ENCODE measurements at regions not wholly inside any gene's neighbourhood (a gene's known extent, or its start where the extent isn't known, plus 50 kb on each side); places are given as distances from the start of the nearest gene placed in this dataset.
"Not testable (repeated sequence)": the region's sequence is repeated elsewhere in the genome, so short reads cannot be mapped to it uniquely, and the experiment has no call there.

DNA sequence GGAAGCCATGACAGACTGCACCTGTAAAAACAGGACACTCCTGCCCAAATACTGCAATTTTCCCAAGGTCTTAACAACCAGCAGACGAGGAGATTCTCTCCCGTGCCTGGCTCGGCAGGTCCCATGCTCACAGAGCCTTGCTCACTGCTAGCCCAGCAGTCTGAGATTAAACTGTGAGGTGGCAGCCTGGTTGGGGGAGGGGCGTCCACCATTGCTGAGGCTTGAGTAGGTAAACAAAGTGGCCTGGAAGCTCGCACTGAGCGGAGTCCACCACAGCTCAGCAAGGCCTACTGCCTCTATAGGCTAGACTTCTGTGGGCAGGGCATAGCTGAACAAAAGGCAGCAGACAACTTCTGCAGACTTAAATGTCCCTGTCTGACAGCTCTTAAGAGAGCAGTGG is 80.3 kb downstream of the ANXA5 start:
- DNase-seq = not testable (repeated sequence)

DNA sequence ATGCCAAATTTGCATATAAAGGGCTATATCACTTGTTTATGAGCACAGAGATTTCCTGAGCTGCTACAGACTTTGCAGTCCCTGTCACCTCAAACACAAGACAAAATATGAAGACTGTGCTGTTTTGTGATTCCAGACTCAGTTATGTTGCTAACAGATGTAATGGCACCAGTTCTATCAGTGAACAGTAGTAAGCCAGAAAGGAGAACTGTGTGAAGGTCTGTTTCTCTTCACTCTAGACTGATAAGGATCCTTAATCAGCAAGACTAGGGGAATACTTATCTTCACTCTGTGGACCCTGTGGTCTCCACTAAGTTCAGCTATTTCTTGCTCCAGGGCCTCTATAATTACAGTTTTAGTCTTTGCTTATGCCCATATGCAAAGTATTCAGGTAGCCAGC is 82.7 kb downstream of the ANXA5 start:
- no peak for DNase-seq

DNA sequence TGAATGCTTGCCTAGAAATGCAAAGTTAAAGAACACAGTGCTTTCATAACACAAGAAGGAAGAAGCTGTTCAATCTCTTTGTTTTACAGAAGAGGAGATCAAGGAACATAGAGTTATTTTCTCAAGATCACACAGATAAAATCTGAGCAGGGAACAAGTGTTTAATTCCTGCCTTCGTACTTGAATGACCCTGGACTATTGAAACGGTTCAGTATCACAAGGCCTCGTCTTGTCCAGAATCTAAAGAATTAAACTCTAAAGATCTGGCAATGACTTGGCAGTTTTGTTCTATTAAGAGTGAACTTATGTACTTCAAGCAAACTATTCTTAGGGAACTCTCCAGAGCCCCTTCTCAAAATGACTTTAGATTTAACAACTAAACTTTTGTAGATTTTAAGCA is 97.7 kb downstream of the ANXA5 start:
- DNase-seq = no peak

DNA sequence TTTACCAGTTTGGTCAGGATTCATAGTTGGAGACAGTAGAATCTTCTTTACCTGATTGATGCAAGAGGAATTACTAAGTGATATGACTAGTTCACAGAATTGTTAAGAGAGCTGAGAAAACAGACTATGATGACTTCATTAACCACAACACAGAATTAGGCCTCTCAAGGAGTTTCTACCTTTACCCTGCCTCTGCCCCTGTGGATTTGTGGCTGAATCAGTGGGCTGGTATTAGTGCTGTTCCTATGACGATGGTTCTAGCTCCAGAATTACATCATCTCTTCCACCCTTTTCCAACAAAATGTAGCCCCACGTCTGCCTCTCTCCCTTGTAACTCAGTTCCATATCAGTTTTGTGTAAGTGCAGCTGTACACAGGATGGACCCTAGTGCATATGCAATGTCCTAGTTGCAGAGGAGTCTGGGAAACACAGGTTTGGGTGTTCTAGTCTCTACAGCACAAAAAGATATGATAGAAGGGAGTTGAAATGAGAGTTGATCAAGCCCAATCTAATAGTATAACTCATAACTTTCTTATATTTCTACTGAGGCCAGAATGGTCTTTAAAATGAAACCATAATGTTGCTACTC is 99.3 kb downstream of the ANXA5 start:
- DNase-seq = peak; percentile 19

DNA sequence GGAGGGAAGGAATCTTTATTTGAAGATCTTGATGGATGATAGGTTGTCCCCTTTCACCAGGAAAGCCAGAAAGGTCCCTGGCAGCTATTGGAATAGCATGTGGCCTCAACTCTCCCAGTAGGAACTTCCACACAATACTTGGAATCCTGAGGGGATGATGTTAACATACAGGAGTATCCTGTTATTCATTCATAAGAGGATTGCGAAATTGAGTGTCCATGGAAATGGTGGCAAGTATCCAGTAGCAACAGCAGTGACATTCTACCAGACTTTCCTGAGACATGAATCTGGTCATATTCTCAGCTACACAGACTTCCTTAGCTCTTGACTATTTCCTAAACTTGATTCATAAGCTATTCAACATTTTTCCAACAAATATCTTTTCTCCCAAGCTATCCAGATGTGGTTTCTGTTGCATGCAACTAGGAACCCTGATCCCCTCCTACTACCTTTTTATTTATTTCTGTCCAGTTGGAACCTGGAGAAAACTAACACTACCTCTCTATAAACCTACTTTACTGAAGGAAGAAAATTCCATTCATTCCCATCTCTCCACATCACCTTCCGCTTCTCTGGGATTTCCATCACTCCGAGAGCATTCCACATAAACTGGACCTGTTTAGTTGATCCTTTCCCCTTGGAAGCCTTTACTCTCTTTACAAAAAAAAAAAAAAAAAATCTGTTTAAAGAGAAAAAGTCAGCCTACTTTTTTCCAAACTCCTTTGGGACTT is 101.8 kb downstream of the ANXA5 start:
- DNase-seq = peak; percentile 33

DNA sequence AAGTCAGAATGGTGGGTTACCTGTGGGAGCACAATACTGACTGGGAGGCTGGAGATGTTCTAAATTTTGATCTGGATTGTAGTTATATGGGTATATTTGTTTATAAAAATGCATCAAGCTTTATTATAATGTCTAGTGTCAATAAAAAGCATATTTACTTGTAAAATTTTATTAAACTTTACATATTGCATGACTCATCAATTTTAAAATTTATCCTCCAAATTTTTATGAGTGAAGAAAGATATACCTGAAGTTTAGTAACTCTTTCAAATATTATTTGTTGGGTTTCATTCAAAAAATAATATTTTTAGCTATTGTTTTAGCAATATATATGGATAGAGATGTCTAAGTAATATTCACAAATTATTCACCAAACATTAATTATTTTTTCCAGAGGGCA is 103.0 kb downstream of the ANXA5 start:
- DNase-seq = no peak

DNA sequence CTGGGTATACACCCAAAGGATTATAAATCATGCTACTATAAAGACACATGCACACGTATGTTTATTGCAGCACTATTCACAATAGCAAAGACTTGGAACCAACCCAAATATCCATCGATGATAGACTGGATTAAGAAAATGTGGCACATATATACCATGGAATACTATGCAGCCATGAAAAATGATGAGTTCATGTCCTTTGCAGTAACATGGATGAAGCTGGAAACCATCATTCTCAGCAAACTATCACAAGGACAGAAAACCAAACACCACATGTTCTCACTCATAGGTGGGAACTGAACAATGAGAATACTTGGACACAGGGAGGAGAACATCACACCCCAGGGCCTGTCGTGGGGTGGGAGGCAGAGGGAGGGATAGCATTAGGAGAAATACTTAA is 104.5 kb downstream of the ANXA5 start:
- not testable (repeated sequence) for DNase-seq

DNA sequence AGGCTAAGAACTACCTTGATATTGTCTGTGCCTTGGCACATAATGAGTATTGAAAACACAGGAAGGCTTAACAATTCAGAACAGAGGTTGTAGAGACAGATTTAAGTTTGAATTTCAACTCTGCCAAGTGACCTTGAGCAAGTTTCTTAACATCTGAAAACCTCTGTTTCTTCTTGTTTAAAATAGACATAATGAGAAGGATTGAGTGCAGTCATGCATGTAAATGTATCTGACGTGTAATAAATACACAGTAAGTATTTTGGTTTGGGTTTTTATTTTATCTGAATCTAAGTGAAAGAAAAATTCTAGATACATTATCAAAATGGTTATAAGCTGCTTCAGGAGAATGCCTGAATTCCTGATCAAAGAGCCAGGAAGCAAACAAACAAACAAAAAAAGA is 111.9 kb downstream of the ANXA5 start:
- no peak for DNase-seq

DNA sequence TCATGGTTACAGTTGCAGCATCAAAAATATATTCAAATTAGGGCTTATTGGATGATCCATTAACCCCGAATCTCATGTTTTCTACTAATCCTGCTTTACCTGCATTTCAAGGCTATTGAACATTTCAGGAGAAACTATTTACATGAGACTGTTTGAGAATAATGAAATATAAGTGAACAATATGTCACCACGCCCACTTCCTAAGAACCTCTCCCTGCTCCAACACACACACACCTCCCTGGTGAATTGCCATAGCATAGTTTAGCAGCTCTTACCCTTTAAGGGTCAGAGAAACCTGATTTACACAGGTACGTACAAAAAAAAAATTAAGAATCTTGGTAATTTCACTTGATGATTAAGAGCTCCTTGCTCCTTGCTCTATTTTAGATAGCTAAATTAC is 113.4 kb downstream of the ANXA5 start:
- DNase-seq = no peak

DNA sequence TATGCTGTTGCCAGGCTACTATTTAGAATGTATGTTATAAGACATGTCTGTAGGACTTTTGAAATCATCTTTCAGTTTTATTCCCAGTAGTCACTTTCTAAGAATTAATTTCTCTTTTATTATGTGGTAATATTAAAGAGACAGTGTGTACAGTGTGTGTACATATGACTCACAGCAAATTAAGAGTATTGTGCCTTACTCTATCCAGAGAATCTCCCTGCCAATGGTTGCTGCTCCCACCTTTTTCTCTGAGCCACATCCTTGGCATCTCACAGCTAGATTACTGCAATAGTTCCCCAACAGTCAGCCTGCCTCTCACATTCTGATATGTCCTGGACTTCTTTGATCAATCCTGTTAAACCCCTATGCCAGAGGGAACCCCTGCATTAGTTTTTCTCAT is 114.5 kb downstream of the ANXA5 start:
- DNase-seq = no peak

DNA sequence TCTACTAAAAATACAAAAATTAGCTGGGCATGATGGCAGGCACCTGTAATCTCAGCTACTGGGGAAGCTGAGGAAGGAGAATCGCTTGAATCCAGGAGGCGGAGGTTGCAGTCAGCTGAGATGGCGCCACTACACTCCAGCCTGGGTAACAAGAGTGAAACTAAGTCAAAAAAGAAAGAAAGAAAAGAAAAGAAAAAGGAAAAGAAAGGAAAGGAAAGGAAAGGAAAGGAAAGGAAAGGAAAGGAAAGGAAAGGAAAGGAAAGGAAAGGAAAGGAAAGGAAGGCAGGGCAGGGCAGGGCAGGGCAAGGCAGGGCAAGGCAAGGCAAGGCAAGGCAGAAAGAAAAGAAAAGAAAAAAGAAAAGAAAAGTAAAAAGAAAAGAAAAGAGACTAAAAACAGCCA is 121.4 kb downstream of the ANXA5 start:
- DNase-seq = not testable (repeated sequence)

DNA sequence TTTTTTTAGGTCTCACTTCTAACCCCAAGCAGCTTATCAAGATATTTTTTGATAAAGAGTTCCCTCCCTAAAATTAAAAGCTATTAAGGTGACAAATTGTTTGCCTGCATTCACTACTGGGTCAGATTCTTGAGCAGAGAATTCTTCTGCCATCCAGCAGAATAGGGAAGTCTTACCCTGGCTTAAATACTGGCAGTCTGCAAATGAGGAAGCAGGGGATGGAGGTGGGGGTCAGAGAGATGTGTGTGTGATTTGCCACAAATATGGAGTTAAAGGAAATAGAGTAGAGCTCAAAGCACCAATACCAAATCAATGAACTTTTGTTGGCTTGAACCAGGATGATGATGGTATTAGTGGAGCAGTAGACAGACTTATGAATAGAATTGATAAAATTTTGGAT is 122.2 kb downstream of the ANXA5 start:
- DNase-seq = no peak

DNA sequence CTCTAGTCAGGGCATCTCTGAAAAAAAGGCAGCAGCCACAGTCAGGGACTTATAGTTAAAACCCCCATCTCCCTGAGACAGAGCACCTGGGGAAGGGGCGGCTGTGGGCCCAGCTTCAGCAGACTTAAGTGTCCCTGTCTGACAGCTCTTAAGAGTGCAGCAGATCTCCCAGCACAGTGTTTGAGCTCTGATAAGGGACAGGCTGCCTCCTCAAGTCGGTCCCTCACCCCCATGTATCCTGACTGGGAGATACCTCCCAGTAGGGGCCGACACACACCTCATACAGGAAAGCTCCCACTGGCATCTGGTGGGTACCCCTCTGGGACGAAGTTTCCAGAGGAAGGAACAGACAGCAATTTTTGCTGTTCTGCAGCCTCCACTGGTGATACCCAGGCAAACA is 129.0 kb downstream of the ANXA5 start:
- no peak for DNase-seq

DNA sequence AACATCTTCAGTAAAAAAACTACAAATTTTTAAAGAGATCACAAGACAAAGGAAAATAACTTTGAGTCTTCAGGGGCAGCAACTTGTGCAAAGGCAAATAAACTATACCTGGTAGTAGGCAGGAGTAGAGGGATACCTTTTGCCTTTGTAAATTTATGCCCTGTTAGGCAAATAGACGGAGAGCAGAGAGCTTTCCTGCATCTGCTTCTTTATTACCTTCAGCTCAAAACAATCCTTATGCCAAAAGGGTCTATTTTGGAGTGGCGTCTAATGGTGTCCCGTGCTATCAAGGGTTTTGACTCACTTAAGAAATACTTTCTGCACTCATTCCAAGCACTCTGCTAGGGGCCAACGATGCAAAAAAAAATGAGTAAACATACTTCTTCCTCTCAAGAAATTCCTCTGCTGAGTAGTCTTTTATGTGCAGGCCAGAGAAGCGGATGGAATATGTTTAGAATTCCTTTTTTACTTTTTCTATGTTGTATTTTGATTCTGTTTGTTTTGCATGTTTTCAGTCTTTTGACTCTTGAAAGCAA is 131.9 kb downstream of the ANXA5 start:
- DNase-seq = no peak

DNA sequence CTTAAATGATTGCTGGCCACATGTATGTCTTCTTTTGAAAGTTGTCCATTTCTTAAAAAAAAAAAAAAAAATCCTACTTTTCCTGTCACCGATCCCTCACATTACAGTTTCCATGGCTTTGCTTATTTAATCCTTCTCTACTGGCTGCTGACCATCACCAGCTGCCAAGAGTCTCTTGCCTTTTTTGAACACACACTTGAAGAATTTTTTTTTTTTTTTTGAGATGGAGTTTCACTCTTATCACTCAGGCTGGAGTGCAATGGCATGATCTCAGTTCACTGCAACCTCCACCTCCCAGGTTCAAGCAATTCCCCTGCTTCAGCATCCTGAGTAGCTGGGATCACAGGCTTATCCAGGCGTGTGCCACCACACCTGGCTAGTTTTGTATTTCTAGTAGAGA is 134.0 kb downstream of the ANXA5 start:
- DNase-seq = no peak

DNA sequence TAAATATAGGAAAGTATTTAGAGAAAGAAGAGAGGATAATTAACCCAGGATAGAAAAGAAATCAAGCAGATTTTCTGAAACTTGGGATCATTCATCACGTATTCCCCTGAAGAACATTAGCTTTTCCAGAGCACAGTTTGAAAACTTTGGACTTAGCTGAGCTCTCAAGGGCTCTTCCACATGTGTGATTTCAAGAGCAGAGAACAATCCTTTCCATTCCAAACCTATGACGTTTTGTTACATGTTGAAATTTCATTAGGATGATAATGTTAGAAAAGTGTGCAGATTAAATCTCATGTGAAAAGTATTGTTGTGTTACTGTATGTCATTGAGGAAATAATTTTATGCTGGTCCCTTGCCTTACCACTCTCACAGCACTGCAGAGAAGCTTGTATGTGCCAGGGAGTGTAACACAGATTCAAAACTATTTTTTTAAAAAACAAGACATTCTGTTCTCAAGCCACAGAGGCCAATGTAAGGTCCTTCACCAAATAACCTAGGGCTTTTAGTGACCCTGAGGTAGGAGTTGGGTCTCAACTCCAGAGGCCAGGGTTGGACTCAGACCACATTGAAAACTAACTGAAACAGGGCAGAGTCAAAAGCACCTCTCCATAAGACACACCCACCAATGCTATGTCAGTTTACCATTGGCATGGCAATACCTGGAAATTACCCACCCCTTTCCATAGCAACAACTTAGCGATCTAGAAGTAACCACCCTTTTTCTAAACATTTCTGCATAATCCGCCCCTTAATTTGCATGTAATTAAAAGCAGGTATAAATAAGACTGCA is 141.3 kb downstream of the ANXA5 start:
- no peak for DNase-seq

DNA sequence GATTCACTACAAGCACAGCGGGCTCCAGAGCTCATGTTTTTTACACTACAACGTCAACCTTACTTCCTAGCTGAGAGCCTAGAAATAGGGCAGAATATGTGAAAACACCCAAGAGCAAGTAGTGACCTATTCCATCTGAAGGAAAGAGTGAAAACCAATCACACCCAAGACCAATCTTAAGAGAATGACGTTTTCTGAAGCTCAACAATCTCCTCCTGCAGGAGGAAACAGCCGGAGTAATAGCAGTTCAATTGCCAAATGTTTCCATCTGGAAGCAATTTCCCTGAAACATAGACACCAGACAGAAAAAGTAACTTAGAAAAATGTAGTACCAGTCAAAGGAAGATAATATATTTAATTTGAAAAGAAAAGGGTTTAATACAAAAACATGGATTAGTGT is 142.4 kb downstream of the ANXA5 start:
- DNase-seq = no peak

DNA sequence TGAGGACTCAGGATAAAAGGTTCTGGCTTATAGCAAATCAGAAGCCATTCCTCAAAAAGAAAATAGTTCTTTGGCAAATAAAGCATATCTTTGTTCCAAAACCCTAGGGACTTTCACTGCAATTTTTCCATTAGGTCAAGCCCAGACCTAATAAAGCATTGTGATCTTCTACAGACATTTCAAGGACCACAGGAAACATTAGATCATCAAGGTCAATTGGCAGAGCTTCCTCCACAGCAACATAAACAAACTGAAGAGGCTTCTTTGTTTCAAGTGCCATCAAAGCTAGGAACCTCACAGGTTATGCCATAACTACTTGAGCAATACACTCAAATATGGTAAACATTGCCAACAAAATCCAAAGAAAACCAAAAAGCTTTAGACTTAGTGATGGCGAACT is 144.9 kb downstream of the ANXA5 start:
- DNase-seq = peak; percentile 4

DNA sequence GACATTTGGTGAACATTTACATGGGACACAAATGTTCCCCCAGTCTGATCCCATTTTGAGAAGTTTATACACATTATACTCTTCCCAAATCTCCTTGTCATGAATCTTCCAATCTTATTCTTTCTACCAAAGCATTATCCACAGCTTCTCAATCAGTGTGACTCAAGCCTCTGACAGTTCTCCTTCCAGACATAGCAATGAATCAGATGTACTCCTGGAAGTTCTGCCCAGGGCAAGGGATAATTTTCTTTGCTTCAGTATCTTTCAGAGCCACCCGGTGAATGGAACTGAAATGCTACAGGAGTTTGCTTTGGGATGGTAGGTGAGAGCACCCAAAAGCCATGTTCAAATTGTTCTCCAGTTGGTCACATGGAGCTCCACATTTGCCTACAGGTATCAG is 145.5 kb downstream of the ANXA5 start:
- DNase-seq = no peak

DNA sequence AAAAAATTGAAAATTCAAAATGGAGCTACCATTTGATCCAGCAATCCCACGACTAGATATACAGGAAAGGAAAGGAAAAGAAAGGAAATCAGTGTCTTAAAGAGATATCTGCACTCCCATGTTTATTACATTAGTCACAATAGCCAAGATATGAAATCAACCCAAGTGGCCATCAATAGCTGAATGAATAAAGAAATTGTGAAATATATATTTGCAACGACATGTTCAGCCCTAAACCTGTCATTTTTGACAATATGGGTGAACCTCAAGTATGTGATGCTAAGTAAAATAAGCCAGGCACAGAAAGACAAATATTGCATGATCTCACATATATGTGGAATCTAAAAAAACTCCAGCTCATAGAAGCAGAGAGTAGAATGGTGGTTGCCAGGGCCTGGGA is 155.1 kb downstream of the ANXA5 start:
- DNase-seq = no peak

DNA sequence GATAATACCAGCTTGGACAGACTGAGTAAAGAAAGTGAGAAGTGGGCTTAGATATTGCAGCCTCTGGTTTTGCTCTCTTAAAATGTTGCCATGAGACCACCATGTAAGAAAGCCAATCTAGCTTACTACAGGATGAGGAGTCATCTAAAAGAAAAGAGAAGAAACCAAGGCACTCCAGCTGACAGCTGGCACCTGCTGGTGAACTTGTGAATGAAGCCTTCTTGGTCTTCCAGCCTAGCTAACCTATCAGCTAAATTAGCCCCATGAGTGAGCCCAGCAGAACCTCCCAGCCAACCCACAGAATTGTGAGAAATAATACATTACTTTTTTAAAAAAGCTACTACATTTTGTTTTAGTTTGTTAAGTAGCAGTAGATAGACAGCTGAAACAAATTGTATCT is 154.5 kb upstream of the QRFPR start:
- DNase-seq = no peak

DNA sequence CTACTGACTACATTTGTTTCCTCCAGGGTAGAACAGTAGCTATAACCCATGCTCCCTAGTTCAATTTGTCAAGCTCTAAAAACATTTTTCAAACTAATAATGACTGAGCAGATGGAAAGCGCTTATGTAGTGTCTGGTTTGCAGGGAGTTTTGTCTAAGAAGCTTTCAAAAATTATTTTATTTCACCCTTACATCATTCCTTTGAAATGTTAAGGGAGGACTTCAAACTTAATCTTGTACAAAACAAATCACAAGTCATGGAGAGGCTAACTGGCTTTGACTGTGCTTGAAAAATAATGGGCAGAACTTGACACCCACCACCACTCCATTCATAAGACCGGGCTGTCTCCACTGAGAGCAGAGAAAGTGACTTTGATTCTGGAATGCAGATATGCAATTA is 153.4 kb upstream of the QRFPR start:
- DNase-seq = no peak

DNA sequence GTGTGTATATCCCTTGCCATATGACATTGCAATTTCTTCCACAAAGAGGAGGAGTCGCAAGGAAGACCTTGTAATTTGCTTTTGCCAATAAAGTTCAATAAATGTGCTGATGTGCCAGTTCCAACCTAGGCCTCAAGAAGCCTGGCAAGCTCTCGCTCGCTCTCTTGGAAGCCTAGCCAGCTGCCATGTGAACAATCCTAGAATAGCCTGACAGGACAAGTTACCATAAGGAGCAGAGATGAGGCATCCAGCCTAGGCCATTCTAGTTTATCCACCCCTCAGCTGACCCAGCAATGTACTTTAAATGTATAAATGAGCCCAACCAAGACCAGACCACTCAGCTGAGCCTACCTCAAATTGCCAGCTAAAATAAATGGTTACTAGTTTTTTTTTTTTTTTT is 145.7 kb upstream of the QRFPR start:
- DNase-seq = no peak

DNA sequence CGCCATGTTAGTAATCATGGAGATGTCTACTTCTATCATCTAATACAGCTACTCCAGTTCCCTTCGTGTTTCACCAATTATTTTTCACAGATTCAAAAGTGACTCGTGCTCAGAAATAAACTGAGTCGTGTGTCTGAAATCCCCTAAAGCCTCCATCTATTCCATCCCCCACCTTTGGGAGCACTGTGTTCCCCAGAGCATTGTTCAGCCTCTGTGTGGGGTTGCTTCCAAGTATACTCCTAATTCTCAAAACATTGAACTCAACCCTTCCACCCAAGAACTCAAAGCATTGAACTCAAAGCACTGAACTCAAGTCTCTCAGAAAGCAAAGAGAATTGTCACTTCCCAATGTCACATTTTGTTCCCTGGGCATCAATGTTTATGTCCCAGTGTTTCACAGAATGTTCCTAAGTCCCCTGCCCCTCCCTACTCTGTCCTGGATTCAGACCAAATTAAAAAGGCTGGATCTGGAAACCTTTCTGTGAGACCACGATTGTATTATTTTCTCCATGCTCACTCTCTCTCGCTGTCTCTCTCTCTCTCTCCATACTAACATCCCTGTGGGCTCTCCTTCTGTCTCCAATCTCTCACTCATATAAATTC is 138.5 kb upstream of the QRFPR start:
- DNase-seq = no peak
